Thoracic aorta (tissue), 2 donors: ENCODE measurements at regions not wholly inside any gene's neighbourhood (a gene's known extent, or its start where the extent isn't known, plus 50 kb on each side); places are given as distances from the start of the nearest gene placed in this dataset.

Experiments used
- ATAC-seq: fragments of 150-250 bp; one replicate; pipeline ENCODE4 v1.8.0; 2017; ENCODE audit warnings: low read depth; ENCODE audit not compliant: insufficient number of reproducible peaks, low FRiP score
- DNase-seq: peaks from one replicate; pipeline ENCODE4 v3.0.0-alpha.2; 2020; ENCODE audit warnings: low spot score
- H3K27ac ChIP-seq, 2 donors: fragments of 200-600 bp; sonication (generic); 1 replicate in 1 of 2; 2 replicates in 1 of 2; pipeline ENCODE4 v1.5.1; 2016; ENCODE audit warnings: mild to moderate bottlenecking in 2 of 2, moderate library complexity in 2 of 2
- H3K27me3 ChIP-seq: fragments of 200-600 bp; sonication (generic); replicated peaks from 2 replicates; pipeline ENCODE4 v1.6.0; 2016; ENCODE audit warnings: mild to moderate bottlenecking; ENCODE audit not compliant: insufficient read depth
- H3K36me3 ChIP-seq: fragments of 200-600 bp; sonication (generic); one replicate; pipeline ENCODE4 v1.5.1; 2016
- H3K4me1 ChIP-seq, 2 donors: fragments of 200-600 bp; sonication (generic); 1 replicate in 1 of 2; 2 replicates in 1 of 2; pipeline versions ENCODE4 v1.5.1 to v1.6.0; 2016; ENCODE audit warnings: low read depth in 2 of 2, mild to moderate bottlenecking in 1 of 2; ENCODE audit not compliant: control insufficient read depth in 1 of 2
- H3K4me3 ChIP-seq: fragments of 200-600 bp; sonication (generic); 2 replicates; pipeline ENCODE4 v1.5.1; 2016; ENCODE audit warnings: mild to moderate bottlenecking
- H3K9me3 ChIP-seq: fragments of 200-600 bp; sonication (generic); 2 replicates; pipeline ENCODE4 v1.5.1; 2016
- CTCF ChIP-seq: fragments of 200-600 bp; sonication (generic); IDR thresholded peaks from one replicate; pipeline ENCODE4 v1.5.1; 2019; ENCODE audit warnings: antibody characterized with exemption

- TF ChIP-seq CTCF = no peak
- H3K4me1 ChIP-seq = no peaks in the 10 kb centered on the region
- ATAC-seq (no peak), DNase-seq (no peak)
- H3K9me3 ChIP-seq = no peaks in the 10 kb centered on the region
- no peak overlapping the region for H3K27ac ChIP-seq
- H3K4me3 ChIP-seq = no peak overlapping the region
- H3K27me3 ChIP-seq = no peaks in the 10 kb centered on the region
- H3K36me3 ChIP-seq = no peaks in the 10 kb centered on the region
Measured at GRCh38 chr6:104566411-104566810, 293.3 kb downstream of the HACE1 start.

- DNase-seq (no peak), ATAC-seq (no peak)
- no peak overlapping the region for H3K4me3 ChIP-seq
- no peaks in the 10 kb centered on the region for H3K27me3 ChIP-seq
- no peaks in the 10 kb centered on the region for H3K36me3 ChIP-seq
- TF ChIP-seq CTCF = no peak
- no peaks in the 10 kb centered on the region for H3K4me1 ChIP-seq
- H3K27ac ChIP-seq = no peak overlapping the region
- H3K9me3 ChIP-seq = no peaks in the 10 kb centered on the region
Measured at GRCh38 chr6:104563306-104563705, 296.4 kb downstream of the HACE1 start.

- Histone ChIP-seq H3K27me3 (no peaks in the 10 kb centered on the region), H3K27ac (no peak overlapping the region), H3K4me1 (no peaks in the 10 kb centered on the region), H3K36me3 (no peaks in the 10 kb centered on the region), H3K9me3 (no peaks in the 10 kb centered on the region), H3K4me3 (no peak overlapping the region)
- no peak for ATAC-seq
- TF ChIP-seq CTCF = no peak
- no peak for DNase-seq
Measured at GRCh38 chr6:104559435-104560202, 300.1 kb downstream of the HACE1 start.

- TF ChIP-seq CTCF = no peak
- DNase-seq (no peak), ATAC-seq (no peak)
- Histone ChIP-seq H3K4me1 (no peaks in the 10 kb centered on the region), H3K4me3 (no peak overlapping the region), H3K27me3 (no peaks in the 10 kb centered on the region), H3K27ac (no peak overlapping the region), H3K9me3 (no peaks in the 10 kb centered on the region), H3K36me3 (no peaks in the 10 kb centered on the region)
Measured at GRCh38 chr6:104558746-104559145, 301.0 kb downstream of the HACE1 start.

- ATAC-seq = no peak
- Histone ChIP-seq H3K4me3 (no peak overlapping the region), H3K4me1 (no peaks in the 10 kb centered on the region), H3K36me3 (no peaks in the 10 kb centered on the region), H3K27ac (no peak overlapping the region), H3K27me3 (no peaks in the 10 kb centered on the region), H3K9me3 (no peaks in the 10 kb centered on the region)
- no peak for TF ChIP-seq CTCF
- DNase-seq = no peak
Measured at GRCh38 chr6:104548297-104548696, 311.4 kb downstream of the HACE1 start.
